A549 (cell line): ENCODE measurements at regions not wholly inside any gene's neighbourhood (a gene's known extent, or its start where the extent isn't known, plus 50 kb on each side); places are given as distances from the start of the nearest gene placed in this dataset.

ENCODE experiments used
- CBX2 ChIP-seq: fragments of 200-600 bp; sonication (generic); IDR thresholded peaks from 2 replicates; pipeline ENCODE4 v1.6.1; 2016; ENCODE audit warnings: low read depth, mild to moderate bottlenecking, borderline replicate concordance
- MYC ChIP-seq: IDR thresholded peaks from 2 replicates; pipeline ENCODE4 v1.6.1; 2012; ENCODE audit warnings: mild to moderate bottlenecking, inconsistent platforms, low read length, improper control_type of control experiment, borderline replicate concordance
- NR3C1 ChIP-seq: fragments of >200 bp; sonication (Bioruptor Twin); formaldehyde crosslinking; IDR thresholded peaks from 3 replicates; pipeline ENCODE4 v1.6.1; 2017
- PBX3 ChIP-seq: IDR thresholded peaks from 2 replicates; pipeline ENCODE4 v1.6.1; 2012
- RNF2 ChIP-seq: fragments of 200-600 bp; sonication (generic); IDR thresholded peaks from 2 replicates; pipeline ENCODE4 v1.6.1; 2016; ENCODE audit warnings: low read depth, mild to moderate bottlenecking, antibody characterized with exemption, moderate library complexity, borderline replicate concordance
- TF ChIP-seq, protein P1 (sequence below): fragments of >200 bp; sonication (Bioruptor Twin); formaldehyde crosslinking; IDR thresholded peaks from 3 replicates; pipeline ENCODE4 v1.5.1; 2016

DNA sequence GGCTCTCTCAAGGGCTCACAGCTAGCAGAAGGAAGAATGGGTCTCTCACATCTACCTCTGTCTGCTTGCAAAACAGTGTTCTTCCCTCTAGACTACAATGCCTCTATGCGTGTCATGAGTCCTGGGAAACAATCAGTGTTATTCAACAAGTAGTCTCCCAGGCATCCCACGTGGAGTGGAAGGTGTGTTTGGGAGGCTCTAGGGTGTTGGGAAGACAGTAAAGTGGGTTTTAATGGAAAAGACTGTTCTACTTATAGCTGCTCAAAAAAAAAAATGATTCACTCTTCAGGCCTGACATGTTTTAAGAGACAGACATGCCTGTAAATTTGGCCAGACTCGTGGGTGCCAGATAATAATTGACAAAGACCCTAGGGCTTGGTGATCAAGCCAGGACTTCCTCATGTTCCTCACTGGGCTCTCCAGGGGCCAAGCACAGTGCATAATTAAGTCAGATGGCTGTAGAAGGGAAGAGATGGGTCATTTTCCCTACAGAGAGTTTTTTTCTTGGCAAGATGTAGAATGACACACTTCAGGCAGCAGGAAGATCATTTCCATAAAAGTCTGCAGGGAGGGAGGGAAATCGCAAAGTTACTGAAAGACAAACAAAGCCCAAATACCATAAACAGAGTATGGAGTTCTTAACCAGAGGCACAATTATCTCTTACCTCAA, 246.4 kb downstream of the ACTL7B start:
- TF ChIP-seq, protein P1, sequence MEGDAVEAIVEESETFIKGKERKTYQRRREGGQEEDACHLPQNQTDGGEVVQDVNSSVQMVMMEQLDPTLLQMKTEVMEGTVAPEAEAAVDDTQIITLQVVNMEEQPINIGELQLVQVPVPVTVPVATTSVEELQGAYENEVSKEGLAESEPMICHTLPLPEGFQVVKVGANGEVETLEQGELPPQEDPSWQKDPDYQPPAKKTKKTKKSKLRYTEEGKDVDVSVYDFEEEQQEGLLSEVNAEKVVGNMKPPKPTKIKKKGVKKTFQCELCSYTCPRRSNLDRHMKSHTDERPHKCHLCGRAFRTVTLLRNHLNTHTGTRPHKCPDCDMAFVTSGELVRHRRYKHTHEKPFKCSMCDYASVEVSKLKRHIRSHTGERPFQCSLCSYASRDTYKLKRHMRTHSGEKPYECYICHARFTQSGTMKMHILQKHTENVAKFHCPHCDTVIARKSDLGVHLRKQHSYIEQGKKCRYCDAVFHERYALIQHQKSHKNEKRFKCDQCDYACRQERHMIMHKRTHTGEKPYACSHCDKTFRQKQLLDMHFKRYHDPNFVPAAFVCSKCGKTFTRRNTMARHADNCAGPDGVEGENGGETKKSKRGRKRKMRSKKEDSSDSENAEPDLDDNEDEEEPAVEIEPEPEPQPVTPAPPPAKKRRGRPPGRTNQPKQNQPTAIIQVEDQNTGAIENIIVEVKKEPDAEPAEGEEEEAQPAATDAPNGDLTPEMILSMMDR, result no peak
- TF ChIP-seq RNF2, result no peak
- no peak for TF ChIP-seq PBX3
- TF ChIP-seq CBX2, result no peak
- TF ChIP-seq MYC, result no peak
- TF ChIP-seq NR3C1, result no peak
